PC-9 (cell line): ENCODE measurements at regions not wholly inside any gene's neighbourhood (a gene's known extent, or its start where the extent isn't known, plus 50 kb on each side); places are given as distances from the start of the nearest gene placed in this dataset.
A peak's percentile ranks its signal among the peaks of the same experiment; 100 is the strongest.

ENCODE experiments used
- BruUV-seq: library from RNA; stranded (reverse); fragments of 400-500 nt; replicated peaks from 2 replicates; lab custom pipeline; 2021; lab: Mats Ljungman, UMichigan
- CTCF ChIA-PET: fragments of 300-600 bp; sonication (Branson Sonifier 250); formaldehyde crosslinking; loops from one replicate; lab custom pipeline; 2022; ENCODE audit warnings: antibody characterized with exemption; lab: Charles Lee
- POLR2A ChIA-PET: fragments of 300-600 bp; sonication (Branson Sonifier 250); formaldehyde crosslinking; loops from one replicate; lab custom pipeline; 2022; ENCODE audit warnings: antibody characterized with exemption; ENCODE audit not compliant: unreplicated experiment; lab: Charles Lee
- DNase-seq, 2 experiments: peaks; one replicate each; pipeline versions ENCODE4 v3.0.0 to v3.0.0-alpha.2; 2015 to 2022; ENCODE audit warnings: mixed read lengths in 1 of 2
- H2AFZ ChIP-seq: fragments of 200-600 bp; sonication (generic); 2 replicates; pipeline ENCODE4 v1.8.1; 2017; ENCODE audit warnings: antibody characterized with exemption
- H3F3A ChIP-seq: fragments of 200-600 bp; sonication (generic); 2 replicates; pipeline ENCODE4 v1.8.1; 2017; ENCODE audit warnings: antibody characterized with exemption, mild to moderate bottlenecking, low read depth; ENCODE audit not compliant: insufficient read depth
- H3K27ac ChIP-seq: fragments of 200-600 bp; sonication (generic); 2 replicates; pipeline ENCODE4 v1.6.1; 2016; ENCODE audit warnings: mixed run types
- H3K27me3 ChIP-seq: fragments of 200-600 bp; sonication (generic); 2 replicates; pipeline ENCODE4 v1.6.1; 2016; ENCODE audit warnings: low read depth, mixed run types; ENCODE audit not compliant: insufficient read depth
- H3K36me3 ChIP-seq: fragments of 200-600 bp; sonication (generic); 2 replicates; pipeline ENCODE4 v1.6.1; 2016; ENCODE audit warnings: low read depth, mixed run types
- H3K4me1 ChIP-seq: fragments of 200-600 bp; sonication (generic); replicated peaks from 2 replicates; pipeline ENCODE4 v1.6.1; 2016; ENCODE audit warnings: mixed run types; ENCODE audit not compliant: insufficient read depth
- H3K4me2 ChIP-seq: fragments of 200-600 bp; sonication (generic); 2 replicates; pipeline ENCODE4 v1.6.1; 2017; ENCODE audit warnings: mixed run types
- H3K4me3 ChIP-seq: fragments of 200-600 bp; sonication (generic); 2 replicates; pipeline ENCODE4 v1.6.1; 2016; ENCODE audit warnings: mixed run types
- H3K79me2 ChIP-seq: fragments of 200-600 bp; sonication (generic); 2 replicates; pipeline ENCODE4 v1.6.1; 2017; ENCODE audit warnings: low read depth, mixed run types
- H3K9me2 ChIP-seq: fragments of 200-600 bp; sonication (generic); 2 replicates; pipeline ENCODE4 v1.8.1; 2017; ENCODE audit warnings: mild to moderate bottlenecking; ENCODE audit not compliant: insufficient read depth
- H3K9me3 ChIP-seq: fragments of 200-600 bp; sonication (generic); 2 replicates; pipeline ENCODE4 v1.8.1; 2016; ENCODE audit warnings: low read depth; ENCODE audit not compliant: insufficient read depth
- H4K20me1 ChIP-seq: fragments of 200-600 bp; sonication (generic); 2 replicates; pipeline ENCODE4 v1.8.1; 2017; ENCODE audit not compliant: insufficient read depth
- CTCF ChIP-seq: fragments of 200-600 bp; sonication (generic); conservative IDR thresholded peaks from 2 replicates; pipeline ENCODE4 v1.6.1; 2017; ENCODE audit warnings: mixed run types, antibody characterized with exemption, mild to moderate bottlenecking, moderate library complexity
- EZH2 ChIP-seq: fragments of 200-600 bp; sonication (generic); IDR thresholded peaks from 2 replicates; pipeline ENCODE4 v1.8.0; 2017; ENCODE audit warnings: antibody characterized with exemption, low read depth
- intact Hi-C: fragments of 100-400 bp; cut with micrococcal nuclease; formaldehyde crosslinking; loops from one replicate; pipeline ENCODE4 v1.10.0; 2022; ENCODE audit not compliant: unreplicated experiment

GRCh38 chr13:105341758-105342157 is 1193.7 kb downstream of the EFNB2 start:
- no peak overlapping the region for H3K27ac ChIP-seq
- no peak overlapping the region for H3K4me3 ChIP-seq
- intact Hi-C loops = no loop called here
- BruUV-seq = no TSS peak
- no peak overlapping the region for H2AFZ ChIP-seq
- no peaks in the 10 kb centered on the region for H3K36me3 ChIP-seq
- CTCF ChIA-PET = no interaction called here
- no peaks in the 10 kb centered on the region for H3K27me3 ChIP-seq
- POLR2A ChIA-PET = no interaction called here
- H4K20me1 ChIP-seq = no peaks in the 10 kb centered on the region
- no peaks in the 10 kb centered on the region for H3F3A ChIP-seq
- no peaks in the 10 kb centered on the region for H3K79me2 ChIP-seq
- no peaks in the 10 kb centered on the region for H3K9me2 ChIP-seq
- TF ChIP-seq CTCF = no peak
- TF ChIP-seq EZH2 = no peak
- H3K4me2 ChIP-seq = no peak overlapping the region
- DNase-seq = no peak
- H3K9me3 ChIP-seq = no peaks in the 10 kb centered on the region
- H3K4me1 ChIP-seq = 0 out of 2 replicates have a peak, but pooled peaks cover 10% of the 10 kb centered on the region

GRCh38 chr13:105341256-105341655 is 1194.2 kb downstream of the EFNB2 start:
- no peaks in the 10 kb centered on the region for H3K27me3 ChIP-seq
- no peak overlapping the region for H2AFZ ChIP-seq
- no TSS peak for BruUV-seq
- TF ChIP-seq CTCF = no peak
- TF ChIP-seq EZH2 = no peak
- DNase-seq = no peak
- H3K4me2 ChIP-seq = no peak overlapping the region
- intact Hi-C loops = no loop called here
- no peaks in the 10 kb centered on the region for H3K9me3 ChIP-seq
- no peaks in the 10 kb centered on the region for H3F3A ChIP-seq
- H3K4me1 ChIP-seq = 0 out of 2 replicates have a peak, but pooled peaks cover 6% of the 10 kb centered on the region
- no peaks in the 10 kb centered on the region for H3K79me2 ChIP-seq
- no peaks in the 10 kb centered on the region for H3K9me2 ChIP-seq
- no peak overlapping the region for H3K27ac ChIP-seq
- no peaks in the 10 kb centered on the region for H3K36me3 ChIP-seq
- H3K4me3 ChIP-seq = no peak overlapping the region
- CTCF ChIA-PET = no interaction called here
- no peaks in the 10 kb centered on the region for H4K20me1 ChIP-seq
- POLR2A ChIA-PET = no interaction called here

- Histone ChIP-seq H3K4me2 (no peak overlapping the region), H3K79me2 (no peaks in the 10 kb centered on the region), H3F3A (no peaks in the 10 kb centered on the region), H3K4me1 (no peaks in the 10 kb centered on the region), H3K36me3 (no peaks in the 10 kb centered on the region), H2AFZ (0 out of 2 replicates have a peak overlapping the region, but pooled peaks have one; percentile 23), H4K20me1 (no peaks in the 10 kb centered on the region), H3K9me3 (no peaks in the 10 kb centered on the region), H3K27me3 (no peaks in the 10 kb centered on the region), H3K4me3 (no peak overlapping the region), H3K27ac (no peak overlapping the region), H3K9me2 (no peaks in the 10 kb centered on the region)
- ChIA-PET POLR2A (no interaction called here), CTCF (no interaction called here)
- DNase-seq = no peak
- no TSS peak for BruUV-seq
- no peak for TF ChIP-seq CTCF
- no peak for TF ChIP-seq EZH2
- intact Hi-C loops = no loop called here
These were observed 1195.3 kb downstream of the EFNB2 start for GRCh38 chr13:105340061-105340606.
